ENCODE measurements at regions not wholly inside any gene's neighbourhood (a gene's known extent, or its start where the extent isn't known, plus 50 kb on each side); places are given as distances from the start of the nearest gene placed in this dataset.
"Not testable (repeated sequence)": the region's sequence is repeated elsewhere in the genome, so short reads cannot be mapped to it uniquely, and the experiment has no call there.

DNA sequence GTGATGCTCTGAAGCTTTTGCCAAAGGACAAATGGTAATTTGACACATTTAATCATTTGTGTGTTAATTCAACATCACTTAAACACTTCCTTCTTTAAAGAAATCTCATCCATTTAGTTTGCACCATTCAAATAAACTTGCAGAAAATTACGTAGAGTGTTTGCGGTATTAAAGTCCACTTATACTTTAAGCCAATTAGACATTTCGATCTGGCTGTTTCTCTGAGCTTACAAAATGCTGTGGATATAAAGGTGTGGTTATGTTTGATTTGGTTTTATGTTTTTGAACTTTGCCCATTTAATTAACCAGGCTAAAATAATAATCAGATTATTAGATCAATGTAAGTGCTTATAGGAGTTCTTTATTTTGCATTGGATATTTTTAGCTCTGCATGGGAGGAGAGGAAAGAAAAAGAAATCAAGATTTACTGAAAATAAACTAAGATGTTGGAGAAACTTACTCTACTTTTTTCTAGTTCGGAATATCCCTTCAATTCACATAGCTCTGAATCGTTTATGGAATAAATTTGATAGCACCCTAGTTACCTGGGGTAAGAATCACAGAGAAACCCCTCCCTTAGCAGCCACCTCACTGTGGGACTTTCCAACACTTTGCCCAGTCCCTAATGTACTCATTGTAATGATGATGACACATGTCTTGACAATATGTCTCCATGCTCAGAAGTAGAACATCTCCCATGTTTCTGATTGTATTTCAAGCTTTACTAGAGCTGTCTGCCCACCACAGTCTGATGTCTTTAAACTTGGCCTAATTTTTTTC, 268.0 kb downstream of the BTG1 start:
- Histone ChIP-seq H3K9ac (no peak overlapping the region), H3K4me2 (no peak overlapping the region), H3K27ac (no peak overlapping the region), H2AFZ (ENCODE audit: low read depth) (no peak overlapping the region), H3K27me3 (ENCODE audit: insufficient read depth, low read depth) (no peaks in the 10 kb centered on the region), H3K4me3 (IDR thresholded peaks at IDR 0.05; ENCODE audit: insufficient read depth, low read depth, low read length) (no peak overlapping the region), H3K36me3 (ENCODE audit: insufficient read depth) (no peaks in the 10 kb centered on the region), H4K20me1 (ENCODE audit: insufficient read depth) (no peaks in the 10 kb centered on the region), H3K4me1 (ENCODE audit: low read depth, poor library complexity, severe bottlenecking) (no peaks in the 10 kb centered on the region), H3K79me2 (ENCODE audit: insufficient read depth, low read depth) (no peaks in the 10 kb centered on the region)
- TF ChIP-seq, protein P1, sequence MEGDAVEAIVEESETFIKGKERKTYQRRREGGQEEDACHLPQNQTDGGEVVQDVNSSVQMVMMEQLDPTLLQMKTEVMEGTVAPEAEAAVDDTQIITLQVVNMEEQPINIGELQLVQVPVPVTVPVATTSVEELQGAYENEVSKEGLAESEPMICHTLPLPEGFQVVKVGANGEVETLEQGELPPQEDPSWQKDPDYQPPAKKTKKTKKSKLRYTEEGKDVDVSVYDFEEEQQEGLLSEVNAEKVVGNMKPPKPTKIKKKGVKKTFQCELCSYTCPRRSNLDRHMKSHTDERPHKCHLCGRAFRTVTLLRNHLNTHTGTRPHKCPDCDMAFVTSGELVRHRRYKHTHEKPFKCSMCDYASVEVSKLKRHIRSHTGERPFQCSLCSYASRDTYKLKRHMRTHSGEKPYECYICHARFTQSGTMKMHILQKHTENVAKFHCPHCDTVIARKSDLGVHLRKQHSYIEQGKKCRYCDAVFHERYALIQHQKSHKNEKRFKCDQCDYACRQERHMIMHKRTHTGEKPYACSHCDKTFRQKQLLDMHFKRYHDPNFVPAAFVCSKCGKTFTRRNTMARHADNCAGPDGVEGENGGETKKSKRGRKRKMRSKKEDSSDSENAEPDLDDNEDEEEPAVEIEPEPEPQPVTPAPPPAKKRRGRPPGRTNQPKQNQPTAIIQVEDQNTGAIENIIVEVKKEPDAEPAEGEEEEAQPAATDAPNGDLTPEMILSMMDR (conservative IDR thresholded peaks at IDR 0.05; ENCODE audit: low read depth, low read length), result no peak

DNA sequence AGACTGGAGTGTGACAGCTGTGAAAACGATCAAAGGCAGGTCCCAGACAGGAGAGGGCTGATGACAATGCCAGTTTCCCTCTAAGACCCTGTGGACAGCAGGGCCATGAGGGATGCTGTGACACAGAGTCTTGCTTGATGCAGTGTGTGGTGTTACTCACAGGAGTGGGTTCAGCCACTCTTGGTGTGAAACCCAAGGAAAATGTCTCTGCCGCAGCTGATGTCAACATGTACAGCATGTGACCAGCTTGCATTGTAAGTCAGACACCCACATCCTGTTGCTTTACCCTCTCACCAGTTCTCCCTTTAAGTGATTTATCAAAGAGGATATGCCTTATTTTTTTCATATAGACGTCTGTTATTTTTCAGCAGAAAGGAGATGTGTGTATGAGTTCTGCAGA, 268.6 kb downstream of the BTG1 start:
- Histone ChIP-seq H3K27me3 (ENCODE audit: insufficient read depth, low read depth) (no peaks in the 10 kb centered on the region), H2AFZ (ENCODE audit: low read depth) (no peak overlapping the region), H3K4me1 (ENCODE audit: low read depth, poor library complexity, severe bottlenecking) (no peaks in the 10 kb centered on the region), H3K79me2 (ENCODE audit: insufficient read depth, low read depth) (no peaks in the 10 kb centered on the region), H3K36me3 (ENCODE audit: insufficient read depth) (no peaks in the 10 kb centered on the region), H3K9ac (no peak overlapping the region), H4K20me1 (ENCODE audit: insufficient read depth) (no peaks in the 10 kb centered on the region), H3K4me3 (IDR thresholded peaks at IDR 0.05; ENCODE audit: insufficient read depth, low read depth, low read length) (no peak overlapping the region), H3K27ac (no peak overlapping the region), H3K4me2 (no peak overlapping the region)
- TF ChIP-seq, protein P1 (conservative IDR thresholded peaks at IDR 0.05; ENCODE audit: low read depth, low read length), result no peak

DNA sequence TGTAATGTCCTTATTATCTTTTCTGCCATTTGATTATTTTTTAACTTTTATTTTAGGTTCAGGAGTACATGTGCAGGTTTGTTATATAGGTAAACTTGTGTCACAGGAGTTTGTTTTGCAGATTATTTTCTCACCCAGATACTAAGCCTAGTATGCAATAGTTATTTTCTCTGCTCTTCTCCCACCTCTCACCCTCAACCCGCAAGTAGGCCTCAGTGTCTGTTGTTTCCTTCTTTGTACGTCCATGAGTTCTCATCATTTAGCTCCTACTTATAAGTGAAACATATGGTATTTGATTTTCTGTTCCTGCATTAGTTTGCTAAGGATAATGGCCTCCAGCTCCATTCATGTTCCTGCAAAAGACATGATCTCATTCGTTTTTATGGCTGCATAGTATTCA, 270.0 kb downstream of the BTG1 start:
- not testable (repeated sequence) for H3K9ac ChIP-seq; H3K4me1 ChIP-seq (ENCODE audit: low read depth, poor library complexity, severe bottlenecking); H3K36me3 ChIP-seq (ENCODE audit: insufficient read depth); H4K20me1 ChIP-seq (ENCODE audit: insufficient read depth); H3K27me3 ChIP-seq (ENCODE audit: insufficient read depth, low read depth); H3K79me2 ChIP-seq (ENCODE audit: insufficient read depth, low read depth); H3K4me2 ChIP-seq; H3K4me3 ChIP-seq (IDR thresholded peaks at IDR 0.05; ENCODE audit: insufficient read depth, low read depth, low read length); H3K27ac ChIP-seq; H2AFZ ChIP-seq (ENCODE audit: low read depth)

DNA sequence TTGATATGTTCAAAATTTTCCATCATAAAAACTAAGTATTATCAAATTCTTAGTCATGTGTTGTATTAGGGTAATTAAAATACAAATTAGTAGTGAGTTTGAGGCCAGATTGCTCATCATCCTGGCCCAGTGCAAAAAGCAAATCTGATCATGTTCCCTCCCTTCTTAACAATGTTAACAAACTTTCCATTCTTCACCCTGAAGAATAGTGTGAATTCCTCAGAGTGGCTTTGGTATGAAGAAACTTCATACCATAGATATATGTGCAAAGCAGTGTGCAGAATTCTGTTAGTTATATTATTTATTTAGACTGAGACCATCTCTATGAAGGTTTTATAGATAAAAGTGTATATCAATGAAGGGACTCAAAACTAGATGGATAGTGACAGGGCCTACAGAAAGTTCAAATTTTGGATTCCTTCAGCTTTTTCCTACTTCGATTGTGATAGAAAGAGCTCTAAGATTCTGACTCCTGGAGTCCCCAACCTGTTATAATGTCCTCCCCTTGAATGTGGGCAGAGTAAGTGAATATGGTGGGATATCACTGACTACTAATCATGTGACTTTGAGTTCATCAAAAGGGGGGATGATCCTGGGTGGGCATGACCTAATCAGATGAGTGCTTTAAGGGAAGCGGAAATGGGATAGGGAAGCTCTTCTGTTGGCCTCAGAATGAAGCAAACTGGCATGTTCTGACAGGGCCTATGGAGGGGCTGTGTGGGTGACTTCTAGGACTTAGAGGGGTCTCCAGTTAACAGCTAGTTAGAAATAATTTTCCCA, 271.4 kb downstream of the BTG1 start:
- Histone ChIP-seq H3K4me1 (ENCODE audit: low read depth, poor library complexity, severe bottlenecking) (no peaks in the 10 kb centered on the region), H3K4me2 (no peak overlapping the region), H3K27me3 (ENCODE audit: insufficient read depth, low read depth) (no peaks in the 10 kb centered on the region), H4K20me1 (ENCODE audit: insufficient read depth) (no peaks in the 10 kb centered on the region), H3K27ac (no peak overlapping the region), H3K36me3 (ENCODE audit: insufficient read depth) (no peaks in the 10 kb centered on the region), H3K79me2 (ENCODE audit: insufficient read depth, low read depth) (no peaks in the 10 kb centered on the region), H3K4me3 (IDR thresholded peaks at IDR 0.05; ENCODE audit: insufficient read depth, low read depth, low read length) (no peak overlapping the region), H3K9ac (no peak overlapping the region), H2AFZ (ENCODE audit: low read depth) (no peak overlapping the region)
- TF ChIP-seq, protein P1 (conservative IDR thresholded peaks at IDR 0.05; ENCODE audit: low read depth, low read length), result no peak

DNA sequence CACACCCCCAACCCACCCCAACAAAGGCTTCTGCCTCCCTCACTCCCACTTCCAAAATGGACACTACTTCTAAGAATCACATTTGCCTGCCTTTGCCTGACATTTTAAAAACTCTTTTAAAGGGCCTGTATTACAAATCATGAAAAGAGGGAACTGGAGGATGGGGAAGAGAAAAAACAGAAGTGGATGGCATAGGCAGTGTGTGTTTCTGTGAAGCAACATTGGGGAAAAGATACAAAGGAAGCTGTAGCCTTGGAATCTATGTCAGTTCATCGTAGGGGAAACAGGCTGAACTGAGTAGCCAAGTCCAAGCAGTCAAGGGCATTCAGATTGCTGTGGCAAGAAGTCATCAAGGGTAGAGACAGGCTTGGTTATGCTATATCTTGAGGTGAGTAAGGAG, 273.9 kb downstream of the BTG1 start:
- Histone ChIP-seq H3K4me3 (IDR thresholded peaks at IDR 0.05; ENCODE audit: insufficient read depth, low read depth, low read length) (no peak overlapping the region), H3K79me2 (ENCODE audit: insufficient read depth, low read depth) (no peaks in the 10 kb centered on the region), H3K36me3 (ENCODE audit: insufficient read depth) (no peaks in the 10 kb centered on the region), H2AFZ (ENCODE audit: low read depth) (no peak overlapping the region), H3K4me2 (no peak overlapping the region), H3K9ac (no peak overlapping the region), H3K27ac (no peak overlapping the region), H4K20me1 (ENCODE audit: insufficient read depth) (no peaks in the 10 kb centered on the region), H3K27me3 (ENCODE audit: insufficient read depth, low read depth) (no peaks in the 10 kb centered on the region), H3K4me1 (ENCODE audit: low read depth, poor library complexity, severe bottlenecking) (no peaks in the 10 kb centered on the region)
- TF ChIP-seq, protein P1 (conservative IDR thresholded peaks at IDR 0.05; ENCODE audit: low read depth, low read length), result no peak

All from KMS-11 (cell line).